Thoracic aorta (tissue), 2 donors: ENCODE measurements at regions not wholly inside any gene's neighbourhood (a gene's known extent, or its start where the extent isn't known, plus 50 kb on each side); places are given as distances from the start of the nearest gene placed in this dataset.

Experiments
- ATAC-seq: fragments of 150-250 bp; one replicate; pipeline ENCODE4 v1.8.0; 2017; ENCODE audit warnings: low read depth; ENCODE audit not compliant: insufficient number of reproducible peaks, low FRiP score
- DNase-seq: peaks from one replicate; pipeline ENCODE4 v3.0.0-alpha.2; 2020; ENCODE audit warnings: low spot score
- H3K27ac ChIP-seq, 2 donors: fragments of 200-600 bp; sonication (generic); 1 replicate in 1 of 2; 2 replicates in 1 of 2; pipeline ENCODE4 v1.5.1; 2016; ENCODE audit warnings: mild to moderate bottlenecking in 2 of 2, moderate library complexity in 2 of 2
- H3K27me3 ChIP-seq: fragments of 200-600 bp; sonication (generic); replicated peaks from 2 replicates; pipeline ENCODE4 v1.6.0; 2016; ENCODE audit warnings: mild to moderate bottlenecking; ENCODE audit not compliant: insufficient read depth
- H3K36me3 ChIP-seq: fragments of 200-600 bp; sonication (generic); one replicate; pipeline ENCODE4 v1.5.1; 2016
- H3K4me1 ChIP-seq, 2 donors: fragments of 200-600 bp; sonication (generic); 1 replicate in 1 of 2; 2 replicates in 1 of 2; pipeline versions ENCODE4 v1.5.1 to v1.6.0; 2016; ENCODE audit warnings: low read depth in 2 of 2, mild to moderate bottlenecking in 1 of 2; ENCODE audit not compliant: control insufficient read depth in 1 of 2
- H3K4me3 ChIP-seq: fragments of 200-600 bp; sonication (generic); 2 replicates; pipeline ENCODE4 v1.5.1; 2016; ENCODE audit warnings: mild to moderate bottlenecking
- H3K9me3 ChIP-seq: fragments of 200-600 bp; sonication (generic); 2 replicates; pipeline ENCODE4 v1.5.1; 2016
- TF ChIP-seq, protein P1 (sequence below): fragments of 200-600 bp; sonication (generic); IDR thresholded peaks from one replicate; pipeline ENCODE4 v1.5.1; 2019; ENCODE audit warnings: antibody characterized with exemption

DNA sequence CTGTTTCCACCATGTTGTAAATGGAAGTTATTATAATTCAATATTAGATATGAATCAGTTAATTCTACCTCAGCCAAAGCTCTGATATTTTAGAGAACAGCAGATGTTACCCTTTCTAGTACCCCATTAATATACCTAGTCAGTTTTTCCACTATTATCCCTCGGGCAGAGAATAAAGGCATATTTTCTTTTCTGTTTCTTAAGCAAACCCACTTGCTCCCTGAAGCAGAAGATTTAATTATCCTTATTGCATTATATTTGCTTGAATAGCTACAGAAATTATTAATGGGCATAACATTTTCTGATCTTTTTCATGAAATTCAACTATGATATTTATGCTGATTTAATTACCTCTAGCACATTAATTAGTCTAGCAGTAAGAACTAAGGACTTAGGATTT lies 832.9 kb upstream of the FBXO33 start:
- Histone ChIP-seq H3K9me3 (no peaks in the 10 kb centered on the region), H3K36me3 (no peaks in the 10 kb centered on the region), H3K27ac (no peak overlapping the region), H3K4me1 (no peaks in the 10 kb centered on the region), H3K27me3 (no peaks in the 10 kb centered on the region), H3K4me3 (no peak overlapping the region)
- no peak for ATAC-seq
- TF ChIP-seq, protein P1, sequence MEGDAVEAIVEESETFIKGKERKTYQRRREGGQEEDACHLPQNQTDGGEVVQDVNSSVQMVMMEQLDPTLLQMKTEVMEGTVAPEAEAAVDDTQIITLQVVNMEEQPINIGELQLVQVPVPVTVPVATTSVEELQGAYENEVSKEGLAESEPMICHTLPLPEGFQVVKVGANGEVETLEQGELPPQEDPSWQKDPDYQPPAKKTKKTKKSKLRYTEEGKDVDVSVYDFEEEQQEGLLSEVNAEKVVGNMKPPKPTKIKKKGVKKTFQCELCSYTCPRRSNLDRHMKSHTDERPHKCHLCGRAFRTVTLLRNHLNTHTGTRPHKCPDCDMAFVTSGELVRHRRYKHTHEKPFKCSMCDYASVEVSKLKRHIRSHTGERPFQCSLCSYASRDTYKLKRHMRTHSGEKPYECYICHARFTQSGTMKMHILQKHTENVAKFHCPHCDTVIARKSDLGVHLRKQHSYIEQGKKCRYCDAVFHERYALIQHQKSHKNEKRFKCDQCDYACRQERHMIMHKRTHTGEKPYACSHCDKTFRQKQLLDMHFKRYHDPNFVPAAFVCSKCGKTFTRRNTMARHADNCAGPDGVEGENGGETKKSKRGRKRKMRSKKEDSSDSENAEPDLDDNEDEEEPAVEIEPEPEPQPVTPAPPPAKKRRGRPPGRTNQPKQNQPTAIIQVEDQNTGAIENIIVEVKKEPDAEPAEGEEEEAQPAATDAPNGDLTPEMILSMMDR = no peak
- DNase-seq = no peak

DNA sequence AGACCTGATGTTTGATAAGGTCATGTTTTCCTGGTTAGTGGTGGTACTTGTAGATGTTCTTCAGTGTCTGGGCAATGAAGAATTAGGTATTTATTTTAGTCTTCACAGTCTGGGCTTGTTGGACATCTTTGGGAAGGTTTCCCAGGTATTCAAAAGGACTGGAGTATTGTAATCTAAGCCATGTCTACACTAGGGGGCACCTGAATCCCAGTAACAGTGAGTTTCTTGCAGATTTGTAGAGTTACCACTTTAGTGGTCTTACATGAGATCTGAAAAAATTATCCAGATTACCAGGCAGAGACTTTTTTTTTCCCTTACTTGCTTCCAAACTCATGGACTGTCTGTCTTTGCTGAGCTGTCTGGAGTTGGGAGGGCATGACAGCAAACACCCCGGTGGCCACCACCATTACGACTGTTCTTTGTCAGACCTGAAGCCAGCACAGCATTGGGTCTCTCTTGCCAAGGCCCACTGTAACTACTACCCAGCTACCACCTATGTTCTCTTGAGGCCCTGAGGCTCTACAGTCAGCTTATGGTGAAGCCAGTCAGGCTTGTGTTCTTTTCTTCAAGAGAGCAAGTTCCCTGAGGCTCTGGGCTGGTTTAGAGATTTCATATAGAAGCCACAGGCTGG lies 820.7 kb upstream of the FBXO33 start:
- no peak for DNase-seq
- H3K9me3 ChIP-seq = no peaks in the 10 kb centered on the region
- no peak overlapping the region for H3K4me3 ChIP-seq
- no peak overlapping the region for H3K27ac ChIP-seq
- H3K4me1 ChIP-seq = no peaks in the 10 kb centered on the region
- ATAC-seq = no peak
- TF ChIP-seq, protein P1 = no peak
- H3K27me3 ChIP-seq = no peaks in the 10 kb centered on the region
- H3K36me3 ChIP-seq = no peaks in the 10 kb centered on the region

DNA sequence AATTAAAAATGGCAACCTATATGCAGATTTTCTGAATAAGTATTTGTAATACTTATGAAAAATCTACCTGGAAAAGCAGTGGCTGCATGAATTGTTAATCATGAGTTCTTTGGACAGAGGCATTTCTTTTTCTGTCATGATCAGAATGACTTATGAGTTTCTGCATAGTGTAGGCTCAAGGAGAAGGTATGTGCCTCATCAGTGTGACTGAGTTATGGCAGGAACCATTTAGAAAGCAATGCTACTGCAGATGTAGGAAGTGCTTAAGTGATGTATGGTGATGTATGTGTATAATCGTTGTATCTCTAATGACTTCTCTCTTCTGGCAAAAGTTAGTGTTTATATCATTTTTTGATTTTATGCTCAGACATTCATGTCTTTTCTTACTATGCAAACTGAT lies 816.4 kb upstream of the FBXO33 start:
- Histone ChIP-seq H3K4me1 (no peaks in the 10 kb centered on the region), H3K9me3 (no peaks in the 10 kb centered on the region), H3K27ac (no peak overlapping the region), H3K36me3 (no peaks in the 10 kb centered on the region), H3K27me3 (no peaks in the 10 kb centered on the region), H3K4me3 (no peak overlapping the region)
- no peak for ATAC-seq
- DNase-seq = no peak
- TF ChIP-seq, protein P1 = no peak

DNA sequence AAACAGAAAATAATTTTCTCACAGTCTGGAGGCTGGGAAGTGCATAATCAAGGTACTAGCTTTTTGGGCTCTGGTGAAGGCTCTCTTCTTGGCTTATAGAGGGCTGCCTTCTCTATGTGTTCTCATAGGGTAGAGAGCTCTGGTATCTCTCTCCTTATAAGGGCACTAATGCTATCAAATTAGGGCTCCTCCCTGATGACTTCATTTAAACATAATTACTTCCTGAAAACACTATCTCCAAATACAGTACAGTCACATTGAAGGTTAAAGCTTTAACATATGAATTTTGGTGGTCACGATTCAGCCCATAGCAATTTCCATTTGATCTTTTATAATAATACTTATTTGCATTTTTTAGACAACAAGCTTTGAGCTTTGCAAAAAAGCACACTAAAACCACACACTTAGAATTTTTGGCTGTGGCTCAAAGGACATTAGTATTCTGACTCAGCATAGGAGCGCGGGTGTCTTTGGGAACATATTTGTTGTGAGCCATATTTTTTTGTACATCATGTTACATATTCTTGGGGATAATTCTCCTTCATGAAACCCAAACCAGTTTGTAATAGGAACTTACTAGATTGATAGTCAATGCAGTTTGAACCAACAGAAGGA lies 808.1 kb upstream of the FBXO33 start:
- DNase-seq (no peak), ATAC-seq (no peak)
- Histone ChIP-seq H3K4me3 (no peak overlapping the region), H3K9me3 (no peaks in the 10 kb centered on the region), H3K36me3 (no peaks in the 10 kb centered on the region), H3K27me3 (no peaks in the 10 kb centered on the region), H3K4me1 (no peaks in the 10 kb centered on the region), H3K27ac (no peak overlapping the region)
- TF ChIP-seq, protein P1 = no peak

DNA sequence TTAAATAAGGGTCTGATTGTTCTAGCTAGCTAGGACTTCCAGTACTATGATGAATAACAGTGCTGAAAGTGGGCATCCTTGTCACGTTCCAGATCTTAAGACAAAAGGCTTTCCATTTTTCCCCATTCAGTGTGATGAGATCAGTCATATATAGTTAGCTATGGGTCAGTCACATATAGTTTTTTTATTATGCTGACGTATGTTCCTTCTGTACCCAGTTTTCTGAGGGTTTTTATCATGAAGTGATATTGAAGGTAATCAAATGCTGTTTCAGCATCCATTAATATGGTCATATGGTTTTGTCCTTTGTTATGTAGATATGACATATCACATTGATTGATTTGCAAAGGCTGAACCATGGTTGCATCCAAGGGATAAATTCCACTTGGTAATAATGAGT lies 800.1 kb upstream of the FBXO33 start:
- TF ChIP-seq, protein P1 = no peak
- H3K4me3 ChIP-seq = no peak overlapping the region
- H3K36me3 ChIP-seq = no peaks in the 10 kb centered on the region
- H3K4me1 ChIP-seq = no peaks in the 10 kb centered on the region
- DNase-seq = no peak
- H3K9me3 ChIP-seq = no peaks in the 10 kb centered on the region
- H3K27me3 ChIP-seq = no peaks in the 10 kb centered on the region
- ATAC-seq = no peak
- H3K27ac ChIP-seq = no peak overlapping the region
